ENCODE measurements at regions not wholly inside any gene's neighbourhood (a gene's known extent, or its start where the extent isn't known, plus 50 kb on each side); places are given as distances from the start of the nearest gene placed in this dataset.

GRCh38 chr6:56399672-56400263, 152.4 kb upstream of the COL21A1 start:
- no peak for TF ChIP-seq CTCF (IDR thresholded peaks at IDR 0.05; ENCODE audit: insufficient read depth, low read length)
- no peak for DNase-seq (ENCODE audit: low read depth)
- no peak overlapping the region for H3K4me3 ChIP-seq (ENCODE audit: low read depth, low read length)

- no peak overlapping the region for H3K4me3 ChIP-seq (ENCODE audit: low read depth, low read length)
- DNase-seq (ENCODE audit: low read depth), result peak; percentile 39
- no peak for TF ChIP-seq CTCF (IDR thresholded peaks at IDR 0.05; ENCODE audit: insufficient read depth, low read length)
Observed at GRCh38 chr6:56399250-56399671, 151.9 kb upstream of the COL21A1 start.

- no peak for DNase-seq (ENCODE audit: low read depth)
- no peak overlapping the region for H3K4me3 ChIP-seq (ENCODE audit: low read depth, low read length)
- TF ChIP-seq CTCF (IDR thresholded peaks at IDR 0.05; ENCODE audit: insufficient read depth, low read length), result no peak
Observed at GRCh38 chr6:56396435-56396834, 149.1 kb upstream of the COL21A1 start.

- no peak for DNase-seq (ENCODE audit: low read depth)
- no peak overlapping the region for H3K4me3 ChIP-seq (ENCODE audit: low read depth, low read length)
- TF ChIP-seq CTCF (IDR thresholded peaks at IDR 0.05; ENCODE audit: insufficient read depth, low read length), result no peak
Observed at GRCh38 chr6:56393615-56394612, 146.5 kb upstream of the COL21A1 start.

- H3K4me3 ChIP-seq (ENCODE audit: low read depth, low read length), result no peak overlapping the region
- TF ChIP-seq CTCF (IDR thresholded peaks at IDR 0.05; ENCODE audit: insufficient read depth, low read length), result no peak
- DNase-seq (ENCODE audit: low read depth), result no peak
Observed at GRCh38 chr6:56388415-56388755, 141.0 kb upstream of the COL21A1 start.

GRCh38 chr6:56387621-56388414, 140.4 kb upstream of the COL21A1 start:
- no peak for TF ChIP-seq CTCF (IDR thresholded peaks at IDR 0.05; ENCODE audit: insufficient read depth, low read length)
- DNase-seq (ENCODE audit: low read depth), result peak; percentile 59
- no peak overlapping the region for H3K4me3 ChIP-seq (ENCODE audit: low read depth, low read length)
